ENCODE measurements at regions not wholly inside any gene's neighbourhood (a gene's known extent, or its start where the extent isn't known, plus 50 kb on each side); places are given as distances from the start of the nearest gene placed in this dataset.
A peak's percentile ranks its signal among the peaks of the same experiment; 100 is the strongest.
"Not testable (repeated sequence)": the region's sequence is repeated elsewhere in the genome, so short reads cannot be mapped to it uniquely, and the experiment has no call there.

DNA sequence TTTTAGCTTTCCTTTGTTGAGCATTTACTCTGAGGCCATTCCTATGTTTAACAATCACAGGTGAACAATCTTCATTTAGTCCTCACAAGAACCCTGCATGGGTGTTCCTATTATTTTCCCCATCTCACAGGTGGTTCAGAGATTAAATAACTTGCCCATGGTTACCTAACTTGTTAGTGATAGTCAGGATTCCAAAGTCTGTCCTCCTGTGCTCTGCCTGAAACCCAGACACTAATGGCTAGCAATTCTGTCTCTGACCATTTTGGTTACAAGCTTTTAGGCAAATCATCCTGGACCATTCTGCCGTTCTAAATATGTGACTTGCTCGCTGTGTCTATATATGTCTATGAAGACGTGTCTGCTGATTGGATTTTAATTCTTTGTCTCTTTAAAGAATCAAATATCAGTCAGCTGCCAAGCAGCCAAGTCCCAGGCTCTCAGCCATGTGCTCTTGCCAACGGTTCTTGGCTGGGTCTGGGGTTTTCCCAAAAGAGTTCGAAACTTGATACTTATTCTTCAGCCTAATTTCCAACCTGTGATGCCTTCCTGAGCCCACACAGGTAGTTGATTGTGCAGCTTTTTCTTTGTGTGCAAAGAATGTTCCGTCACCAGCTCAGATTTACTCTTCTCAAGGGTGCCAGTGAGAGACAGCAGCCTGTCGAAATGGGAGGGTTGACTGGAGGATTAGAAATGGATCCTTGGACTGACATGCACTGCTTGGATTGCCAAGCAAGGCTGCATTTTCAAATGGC is 121.7 kb downstream of the NREP start:
- DNase-seq (ENCODE audit: low read depth): peak; percentile 42

DNA sequence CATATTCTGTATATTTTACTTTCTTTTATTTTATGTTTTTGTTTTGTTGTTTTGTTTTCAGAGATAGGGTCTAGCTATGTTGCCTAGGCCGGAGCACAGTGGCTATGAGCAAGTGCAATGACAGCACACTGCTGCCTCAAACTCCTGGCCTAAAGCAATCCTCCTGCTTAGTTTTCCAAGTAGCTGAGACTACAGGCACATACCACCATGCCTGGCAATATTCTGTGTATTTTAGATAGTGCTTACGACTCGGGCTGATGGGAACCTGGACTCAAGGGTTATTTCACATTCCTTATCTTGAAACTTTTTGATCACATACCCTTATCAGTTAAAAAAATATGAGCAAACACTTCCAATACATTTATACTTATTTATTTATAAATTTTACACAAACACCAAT is 119.0 kb upstream of the STARD4 start:
- no peak for DNase-seq (ENCODE audit: low read depth)

DNA sequence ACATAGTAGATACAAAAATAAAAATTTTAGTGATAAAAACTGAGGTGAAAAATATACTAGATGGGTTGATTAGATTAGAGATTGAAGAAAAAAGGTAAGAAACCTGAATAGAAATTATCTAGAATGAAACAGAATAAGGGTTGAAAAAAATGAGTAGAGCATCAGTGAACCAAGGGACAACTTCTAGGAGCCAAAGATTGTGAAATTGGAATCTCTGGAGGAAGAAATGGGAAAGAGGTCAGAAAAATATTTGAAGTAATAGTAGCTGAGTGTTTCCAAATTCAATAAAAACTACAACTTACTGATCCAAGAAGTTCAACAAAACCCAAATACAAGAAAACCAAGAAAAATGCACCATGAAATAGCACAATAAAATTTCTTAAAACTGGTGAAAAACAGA is 116.6 kb upstream of the STARD4 start:
- peak; percentile 76 for DNase-seq (ENCODE audit: low read depth)

DNA sequence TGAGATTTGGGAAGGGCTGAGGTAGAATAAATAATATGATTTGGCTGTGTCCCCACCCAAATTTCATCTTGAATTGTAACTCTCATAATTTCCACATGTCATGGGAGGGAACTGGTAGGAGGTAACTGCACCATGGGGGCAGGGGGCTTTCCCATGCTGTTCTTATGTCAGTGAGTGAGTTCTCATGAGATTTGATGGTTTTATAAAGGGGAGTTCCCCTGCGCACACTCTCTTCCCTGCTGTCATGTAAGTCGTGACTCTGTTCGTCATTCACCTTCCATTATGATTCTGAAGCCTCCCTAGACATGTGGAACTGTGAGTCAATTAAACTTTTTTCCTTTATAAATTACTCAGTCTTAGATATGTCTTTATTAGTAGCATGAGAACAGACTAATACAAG is 115.5 kb upstream of the STARD4 start:
- no peak for DNase-seq (ENCODE audit: low read depth)

DNA sequence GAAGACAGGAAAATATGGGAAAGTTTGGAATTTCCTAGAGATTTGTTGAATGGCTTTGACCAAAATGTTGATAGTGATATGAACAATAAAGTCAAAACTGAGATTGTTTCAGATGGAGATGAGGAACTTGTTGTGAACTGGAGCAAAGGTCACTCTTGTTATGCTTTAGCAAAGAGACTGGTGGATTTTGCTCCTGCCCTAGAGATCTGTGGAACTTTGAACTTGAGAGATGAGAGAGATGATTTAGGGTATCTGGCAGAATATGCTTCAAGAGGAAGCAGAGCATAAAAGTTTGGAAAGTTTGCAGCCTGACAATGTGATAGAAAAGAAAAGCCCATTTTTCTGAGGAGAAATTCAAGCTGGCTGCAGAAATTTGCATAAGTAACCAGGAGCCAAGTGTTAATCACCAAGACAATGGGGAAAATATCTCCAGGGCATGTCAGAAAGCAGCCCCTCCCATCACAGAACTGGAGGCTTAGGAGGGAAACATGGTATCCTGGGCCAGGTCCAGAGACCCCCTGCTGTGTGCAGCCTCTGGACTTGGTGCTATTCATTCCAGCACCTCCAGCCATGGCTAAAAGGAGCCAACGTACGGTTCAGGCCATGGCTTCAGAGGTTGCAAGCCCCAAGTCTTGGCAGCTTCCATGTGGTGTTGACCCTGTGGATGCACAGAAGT is 114.3 kb upstream of the STARD4 start:
- DNase-seq (ENCODE audit: low read depth): no peak

DNA sequence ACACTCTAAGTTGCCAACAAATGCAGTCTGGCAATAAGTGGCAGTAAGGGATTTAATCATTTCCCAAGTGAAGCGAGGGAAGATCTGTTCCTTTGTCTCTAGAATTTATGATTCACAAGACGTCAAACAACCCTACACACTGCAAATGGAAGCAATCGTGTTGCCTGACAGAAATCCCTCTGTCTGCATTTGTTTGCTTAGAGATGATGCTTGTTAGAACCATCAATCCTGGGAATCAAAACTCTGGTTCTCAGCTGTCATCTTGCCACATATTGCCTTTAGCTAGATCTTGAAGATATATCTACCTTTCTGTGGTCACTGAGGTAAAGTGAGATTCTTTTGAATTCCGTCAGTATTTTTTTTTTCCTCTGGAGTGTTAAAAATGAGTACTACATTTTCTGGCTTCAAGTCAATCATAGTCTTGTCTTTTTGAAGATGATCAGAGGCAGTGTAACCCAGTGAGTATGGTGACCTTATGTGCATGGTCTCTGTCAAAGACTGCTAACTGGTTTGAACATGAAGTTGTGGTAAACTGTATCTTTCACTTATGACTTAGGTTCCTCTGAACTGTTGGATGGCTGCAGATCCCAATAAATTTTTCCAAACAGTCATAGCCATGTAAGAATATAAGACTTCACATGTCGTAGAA is 106.4 kb upstream of the STARD4 start:
- DNase-seq (ENCODE audit: low read depth): no peak

DNA sequence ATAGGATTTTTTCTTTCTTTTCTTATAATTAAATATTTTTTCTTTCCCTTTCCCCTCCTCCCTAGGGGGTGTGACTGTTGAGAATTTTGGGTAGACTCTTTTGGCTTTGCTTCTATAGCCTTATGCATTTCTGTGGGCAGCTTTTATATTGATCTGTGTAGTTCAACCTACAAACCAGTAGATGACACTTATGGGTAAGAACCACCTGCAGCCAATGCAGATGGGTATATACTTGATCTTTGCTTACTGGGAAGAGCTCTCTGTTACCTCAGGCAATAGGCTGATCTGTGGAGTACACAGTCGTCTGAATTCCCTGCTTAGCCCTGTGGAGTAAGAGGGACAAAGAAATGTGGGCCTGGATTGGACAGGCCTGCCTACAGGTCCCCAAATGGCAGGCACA is 102.7 kb upstream of the STARD4 start:
- DNase-seq (ENCODE audit: low read depth): no peak

DNA sequence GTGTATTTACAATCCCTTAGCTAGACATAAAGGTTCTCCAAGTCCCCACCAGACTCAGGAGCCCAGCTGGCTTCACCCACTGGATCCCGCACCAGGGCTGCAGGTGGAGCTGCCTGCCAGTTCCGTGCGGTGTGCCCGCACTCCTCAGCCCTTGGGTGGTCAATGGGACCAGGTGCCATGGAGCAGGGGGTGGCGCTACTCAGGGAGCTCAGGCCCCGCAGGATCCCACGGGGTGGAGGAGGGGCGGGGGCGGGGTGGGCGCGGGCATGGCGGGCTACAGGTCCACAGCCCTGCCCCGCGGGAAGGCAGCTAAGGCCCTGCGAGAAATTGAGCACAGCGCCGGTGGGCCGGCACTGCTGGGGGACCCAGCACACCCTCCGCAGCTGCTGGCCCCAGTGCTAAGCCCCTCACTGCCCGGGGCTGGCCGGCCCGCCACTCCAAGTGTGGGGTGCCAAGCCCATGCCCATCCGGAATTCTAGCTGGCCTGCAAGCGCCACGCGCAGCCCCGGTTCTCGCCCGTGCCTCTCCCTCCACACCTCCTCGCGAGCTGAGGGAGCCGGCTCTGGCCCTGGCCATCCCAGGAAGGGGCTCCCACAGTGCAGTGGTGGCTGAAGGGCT is 99.8 kb upstream of the STARD4 start:
- not testable (repeated sequence) for DNase-seq (ENCODE audit: low read depth)

DNA sequence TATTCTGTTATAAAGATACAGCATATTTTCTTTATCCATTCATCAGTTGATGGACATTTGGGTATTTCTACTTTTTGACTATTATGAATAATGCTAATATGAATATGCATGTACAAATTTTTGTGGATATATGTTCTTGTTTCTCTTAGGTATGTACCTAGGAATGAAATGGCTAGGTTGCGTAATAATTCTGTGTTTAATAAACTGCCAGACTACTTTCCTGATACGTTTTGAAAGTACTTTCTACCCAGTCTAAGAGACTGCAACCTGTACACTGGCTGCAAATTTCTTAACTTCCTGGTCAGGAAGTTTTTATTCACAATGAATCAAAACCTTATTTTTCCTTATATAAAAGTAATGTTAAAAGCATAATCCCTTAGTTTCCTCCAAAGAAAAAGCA is 93.9 kb upstream of the STARD4 start:
- no peak for DNase-seq (ENCODE audit: low read depth)

DNA sequence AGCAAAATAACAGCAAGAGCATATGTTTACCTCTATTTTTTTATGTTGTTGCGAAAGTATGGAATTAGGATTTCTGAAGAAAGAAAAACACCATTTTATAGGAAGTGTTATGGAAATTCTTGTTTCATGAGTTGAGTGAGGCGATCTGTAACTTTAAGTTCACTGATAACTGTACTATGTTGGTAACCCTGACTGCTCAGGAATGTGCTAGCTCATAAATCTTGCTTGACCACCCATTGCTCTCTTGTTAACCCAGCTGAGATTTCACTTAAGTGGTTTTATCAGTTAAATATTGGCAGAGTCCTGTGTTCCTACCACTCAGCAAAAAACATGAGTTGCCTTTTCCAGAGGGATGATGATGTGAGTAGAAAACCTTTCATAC is 91.1 kb upstream of the STARD4 start:
- DNase-seq (ENCODE audit: low read depth): no peak

DNA sequence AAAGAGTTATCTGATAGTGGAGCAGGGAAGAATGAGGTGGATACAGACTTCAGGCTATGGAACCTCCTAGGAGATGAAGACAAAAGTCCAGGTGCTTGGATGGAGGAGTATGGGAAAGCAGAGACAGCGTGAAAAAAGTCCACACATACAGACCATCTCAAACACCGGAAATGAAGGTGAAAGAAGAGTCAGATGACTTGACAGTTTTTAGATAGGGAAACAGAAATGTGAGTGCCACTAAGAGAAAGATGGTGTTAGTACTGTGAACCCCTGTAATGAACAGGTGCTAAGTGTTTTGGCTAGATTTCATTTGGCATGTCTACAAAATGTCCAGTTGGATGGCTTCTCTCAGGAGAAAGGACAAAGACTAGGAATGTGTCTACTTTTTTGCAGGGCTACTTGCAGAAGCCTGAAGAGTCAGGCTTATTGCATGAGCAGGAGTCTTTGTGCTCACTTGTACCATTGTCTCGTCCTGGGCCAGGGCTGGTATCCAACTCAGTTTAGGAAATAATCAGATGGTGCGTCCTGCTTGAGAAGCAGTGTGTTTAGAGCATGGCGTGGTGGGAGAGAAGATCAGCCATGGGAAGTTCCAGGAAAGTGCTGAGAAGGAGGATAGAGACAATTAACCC is 90.6 kb upstream of the STARD4 start:
- no peak for DNase-seq (ENCODE audit: low read depth)

DNA sequence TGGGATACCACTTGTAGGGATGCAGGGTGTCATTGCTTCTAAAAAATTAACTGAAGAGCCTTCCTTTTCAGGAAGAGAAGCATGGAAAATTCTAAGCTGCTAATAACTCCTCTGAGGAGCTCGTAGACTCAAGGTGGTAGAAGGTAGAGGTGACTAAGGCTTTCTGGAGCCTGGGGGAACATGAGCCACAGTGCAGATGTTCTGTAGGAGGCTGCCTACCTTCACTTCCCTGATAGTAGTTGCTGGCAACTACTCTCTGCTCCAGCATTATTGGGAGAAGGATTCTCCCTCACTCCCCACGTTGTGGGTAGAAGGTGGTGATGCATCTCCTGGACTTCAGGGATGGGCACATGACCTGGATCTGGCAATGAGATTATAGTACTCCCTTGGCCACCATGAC is 86.7 kb upstream of the STARD4 start:
- DNase-seq (ENCODE audit: low read depth): no peak

DNA sequence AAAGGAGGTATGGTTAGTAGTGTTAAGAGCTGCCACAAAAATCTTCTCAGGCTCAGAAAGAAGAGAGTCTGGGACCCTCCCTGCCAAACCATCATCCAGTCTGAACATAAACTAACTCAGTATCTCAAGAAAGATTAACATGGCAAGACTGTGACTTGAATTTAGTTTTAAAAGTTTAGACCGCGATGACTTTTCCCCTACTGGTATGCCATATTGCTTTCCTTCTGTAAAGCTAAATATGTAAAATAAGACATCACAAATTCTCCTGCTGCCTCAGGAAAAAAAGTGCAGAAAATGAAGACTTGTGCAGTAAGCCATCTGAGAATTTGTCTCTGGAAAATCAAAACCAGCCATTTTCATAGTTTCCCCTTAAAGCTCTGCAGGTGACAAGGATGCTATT is 85.2 kb upstream of the STARD4 start:
- no peak for DNase-seq (ENCODE audit: low read depth)

DNA sequence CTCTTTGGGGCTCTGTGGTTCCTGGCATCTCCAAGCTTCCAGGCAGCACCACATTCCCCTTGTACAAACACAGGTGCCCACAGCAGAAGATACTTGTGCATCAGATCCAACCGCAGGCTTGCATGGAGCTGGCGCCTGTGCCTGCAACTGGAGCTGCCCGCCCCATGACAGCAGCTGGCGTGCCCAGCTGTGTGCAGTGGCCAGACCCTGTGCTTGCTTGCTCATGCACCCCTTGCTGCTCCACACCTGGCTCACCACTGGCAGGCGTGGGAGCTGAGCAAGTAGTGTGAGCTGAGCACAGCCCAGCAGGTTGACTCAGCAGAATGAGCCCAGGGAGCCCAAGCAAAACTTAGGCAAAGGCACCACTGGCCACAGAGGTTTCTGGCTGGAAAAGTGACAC is 84.4 kb upstream of the STARD4 start:
- no peak for DNase-seq (ENCODE audit: low read depth)

DNA sequence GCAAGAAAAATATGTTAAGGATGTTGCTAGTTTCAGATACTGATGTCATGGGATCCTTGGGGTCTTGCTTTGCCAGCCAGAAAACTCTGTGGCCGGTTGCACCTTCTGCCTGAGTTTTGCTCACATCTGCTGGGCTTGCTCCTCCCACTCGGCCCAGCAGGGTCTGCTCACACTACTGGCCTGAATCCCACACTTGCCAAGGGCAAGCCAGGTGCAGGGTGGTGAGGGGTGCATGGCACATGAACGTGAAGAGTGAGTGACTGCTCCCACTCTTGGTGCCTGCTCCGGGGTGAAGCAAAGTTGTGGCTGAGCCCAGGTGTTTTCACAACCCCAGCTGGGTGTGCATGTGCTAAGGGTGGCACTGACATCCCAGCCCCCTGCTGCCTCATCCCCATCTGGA is 83.1 kb upstream of the STARD4 start:
- no peak for DNase-seq (ENCODE audit: low read depth)

DNA sequence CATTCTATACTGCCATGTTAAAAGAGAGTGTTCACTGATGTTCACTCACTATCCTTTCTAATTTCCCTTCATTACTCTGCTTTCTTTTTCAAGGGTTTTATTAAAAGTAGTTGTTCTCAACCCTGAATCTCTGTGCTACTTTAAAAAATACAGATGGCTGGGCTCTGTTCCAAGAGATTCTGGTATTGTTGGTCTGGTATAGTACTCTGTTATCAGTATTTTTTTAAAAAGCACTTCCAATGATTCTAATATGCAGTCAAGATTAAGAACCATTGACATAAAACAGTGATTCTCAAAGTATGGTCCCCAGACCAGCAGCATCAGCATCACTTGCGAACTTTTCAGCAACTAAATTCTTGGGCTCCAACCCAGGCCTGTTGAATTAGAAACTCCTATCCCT is 77.0 kb upstream of the STARD4 start:
- DNase-seq (ENCODE audit: low read depth): no peak

DNA sequence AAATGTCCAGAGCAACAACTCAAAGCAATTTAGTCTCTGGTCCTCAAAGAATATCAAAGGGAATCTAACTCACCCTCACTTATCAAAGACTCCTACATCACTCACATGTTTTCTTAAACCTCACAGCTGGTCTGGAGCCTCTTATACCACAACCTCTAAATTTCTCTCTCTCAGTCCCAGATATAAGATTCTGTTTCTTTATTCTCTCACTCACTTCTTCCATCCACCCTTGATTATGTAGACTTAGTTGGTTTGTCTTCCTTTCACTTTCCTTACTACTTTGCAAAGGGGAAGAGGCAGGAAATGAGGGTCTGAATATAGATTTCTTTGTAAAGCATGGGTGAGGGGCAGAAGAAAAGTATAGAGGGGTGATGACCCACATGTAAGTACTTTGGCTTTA is 75.4 kb upstream of the STARD4 start:
- no peak for DNase-seq (ENCODE audit: low read depth)

DNA sequence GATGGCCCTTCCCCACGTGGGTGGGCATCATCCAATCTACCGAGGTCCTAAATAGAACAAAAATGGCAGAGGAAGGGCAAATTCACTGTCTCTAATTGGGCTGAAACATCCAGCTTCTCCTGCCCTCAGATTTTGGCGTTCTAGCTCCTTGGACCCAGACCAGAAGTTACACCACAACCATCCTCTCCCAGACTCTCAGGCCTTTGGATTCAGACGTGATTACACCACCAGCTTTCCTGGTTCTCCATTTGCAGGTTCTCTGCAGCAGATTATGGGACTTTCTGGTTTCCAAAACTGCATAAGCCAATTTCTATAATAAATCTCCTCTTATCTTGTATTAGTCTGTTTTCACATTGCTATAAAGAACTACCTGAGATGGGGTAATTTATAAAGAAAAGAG is 73.6 kb upstream of the STARD4 start:
- DNase-seq (ENCODE audit: low read depth): no peak

DNA sequence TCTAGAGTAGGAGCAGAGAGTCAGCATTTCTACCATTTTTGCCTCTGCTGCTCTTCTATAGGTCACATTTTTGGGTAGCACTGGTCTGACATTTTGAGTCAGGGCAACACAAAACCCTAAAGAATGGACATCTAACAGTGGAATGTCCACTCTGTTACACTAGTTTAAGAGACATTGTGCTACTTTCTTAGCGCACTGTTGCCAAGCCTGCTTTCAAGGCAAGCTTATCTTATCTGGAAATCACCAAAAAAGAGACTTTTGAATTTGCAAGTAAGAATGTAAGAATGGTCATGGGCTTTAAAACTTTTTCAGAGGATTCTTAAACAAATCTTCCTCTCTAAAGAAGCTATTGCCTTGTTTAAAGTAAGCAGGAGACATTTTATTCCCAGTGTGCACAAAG is 73.0 kb upstream of the STARD4 start:
- DNase-seq (ENCODE audit: low read depth): no peak

DNA sequence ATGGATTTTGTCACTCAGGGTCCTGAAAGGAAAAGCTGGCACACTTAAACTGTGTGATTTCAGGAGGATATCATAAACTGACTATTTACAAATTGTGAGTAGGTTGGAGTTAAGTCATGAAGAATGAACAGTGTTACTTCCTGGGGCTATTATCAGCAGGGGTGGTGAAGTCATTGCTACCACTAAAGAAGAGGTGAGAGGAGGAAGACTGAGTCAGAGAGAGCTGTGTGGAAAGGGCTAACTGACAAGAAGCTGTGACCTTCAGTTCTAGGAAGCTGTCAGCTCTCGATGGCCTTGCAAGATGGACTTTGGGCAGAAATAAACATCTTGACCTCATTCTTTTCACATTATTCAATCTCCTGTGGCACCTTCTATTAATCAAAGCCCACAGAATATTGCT is 72.3 kb upstream of the STARD4 start:
- no peak for DNase-seq (ENCODE audit: low read depth)

DNA sequence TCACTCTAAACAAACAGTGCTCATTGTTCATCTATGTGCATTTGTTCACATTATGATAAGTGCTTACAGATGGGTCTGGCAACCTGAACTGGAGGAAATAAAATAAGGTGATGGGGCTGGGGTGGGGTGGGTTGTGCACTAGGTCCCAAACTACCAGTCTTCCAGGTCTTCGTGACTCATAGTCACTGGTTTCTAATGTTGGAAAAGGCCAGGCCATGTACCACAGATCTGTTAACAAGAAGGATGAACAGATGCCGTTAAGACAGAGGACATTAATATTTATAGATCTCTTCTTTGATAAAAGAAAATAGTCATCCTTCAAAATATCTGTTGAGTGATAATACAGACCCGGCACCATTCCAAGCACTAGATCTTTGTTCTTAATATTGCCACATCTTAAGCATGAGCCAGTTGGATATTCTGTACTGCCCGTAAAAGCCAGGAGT is 71.4 kb upstream of the STARD4 start:
- DNase-seq (ENCODE audit: low read depth): no peak

DNA sequence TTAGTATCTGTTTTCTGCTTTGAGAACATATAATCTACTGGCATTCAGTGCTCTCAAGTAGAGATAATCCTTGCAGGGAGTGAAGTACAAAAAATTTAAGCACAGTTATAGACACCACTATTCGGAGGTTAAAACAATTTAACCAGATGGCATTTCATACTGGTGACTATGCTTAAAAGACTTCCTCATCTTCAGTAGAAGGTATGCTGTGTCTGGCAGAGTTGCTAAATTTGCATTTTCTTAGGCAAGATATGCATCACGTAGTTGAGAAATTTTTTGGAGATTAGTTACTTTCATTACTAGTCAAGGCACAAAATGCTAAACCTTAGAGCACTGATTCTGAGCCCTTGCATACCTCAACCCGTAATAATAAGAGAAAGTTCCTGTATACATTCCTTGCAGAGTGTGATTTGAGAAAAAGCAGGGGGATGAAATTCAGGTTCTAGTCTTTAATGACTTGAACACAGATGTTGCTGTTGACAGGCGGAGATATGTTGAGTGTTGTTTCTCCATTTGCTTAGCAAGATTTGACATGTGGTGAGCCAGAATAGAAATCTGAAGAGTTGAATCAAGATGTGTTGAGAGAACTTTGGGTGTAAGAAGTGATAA is 70.8 kb upstream of the STARD4 start:
- peak; percentile 67 for DNase-seq (ENCODE audit: low read depth)

Measured in fibroblast of gingiva (primary cell).